GM18505 (cell line): ENCODE measurements at regions not wholly inside any gene's neighbourhood (a gene's known extent, or its start where the extent isn't known, plus 50 kb on each side); places are given as distances from the start of the nearest gene placed in this dataset.
A peak's percentile ranks its signal among the peaks of the same experiment; 100 is the strongest.

Experiments
- ATAC-seq: cut with Tn5 transposase; IDR thresholded peaks from one replicate; pipeline ENCODE4 v1.9.1; 2021; ENCODE audit not compliant: unreplicated experiment
- POLR2A ChIP-seq: IDR thresholded peaks from 4 replicates; pipeline ENCODE4 v1.6.1; 2011; ENCODE audit warnings: borderline replicate concordance; ENCODE audit not compliant: insufficient read depth, insufficient read length; ENCODE audit errors: extremely low read depth

DNA sequence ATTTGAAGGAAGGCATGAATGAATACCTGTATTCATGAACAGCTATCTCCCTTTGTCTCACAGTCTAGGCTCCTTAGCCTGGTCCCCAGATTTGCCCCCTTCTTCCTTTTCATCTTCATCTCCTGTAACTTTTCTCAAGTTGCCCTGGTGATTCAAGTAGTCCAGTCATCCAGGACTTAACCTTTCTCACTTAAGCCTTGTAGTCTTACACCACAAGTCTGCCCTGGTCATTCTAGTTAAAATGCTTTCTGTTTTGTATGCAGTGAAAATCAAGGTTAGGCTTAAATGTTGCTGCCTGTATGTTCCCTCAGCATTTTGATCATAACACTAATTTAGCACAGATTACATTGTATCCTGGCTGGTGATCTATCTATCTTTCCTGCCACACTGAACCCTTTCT is 58.5 kb upstream of the SLC7A11 start:
- no peak for ATAC-seq
- TF ChIP-seq POLR2A, result no peak

DNA sequence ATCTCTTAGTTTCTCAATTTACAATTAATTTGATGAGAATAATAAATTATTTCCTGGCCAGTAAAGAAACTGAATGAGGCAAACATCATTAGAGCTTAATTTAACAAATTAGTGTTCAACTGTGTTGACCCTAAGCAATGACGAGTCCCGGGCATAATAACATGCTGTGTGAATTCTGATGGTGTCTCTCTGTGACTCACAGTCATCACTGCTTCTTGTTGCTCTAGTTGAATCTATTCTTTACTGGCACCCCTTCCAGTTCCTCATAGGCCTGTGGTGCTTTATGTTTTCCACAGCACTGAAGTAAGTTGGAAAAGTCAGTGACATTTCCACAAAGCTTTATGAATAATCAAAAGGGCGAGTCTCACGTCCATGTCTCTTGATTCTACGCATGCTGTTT is 57.7 kb upstream of the SLC7A11 start:
- ATAC-seq, result no peak
- TF ChIP-seq POLR2A, result no peak

DNA sequence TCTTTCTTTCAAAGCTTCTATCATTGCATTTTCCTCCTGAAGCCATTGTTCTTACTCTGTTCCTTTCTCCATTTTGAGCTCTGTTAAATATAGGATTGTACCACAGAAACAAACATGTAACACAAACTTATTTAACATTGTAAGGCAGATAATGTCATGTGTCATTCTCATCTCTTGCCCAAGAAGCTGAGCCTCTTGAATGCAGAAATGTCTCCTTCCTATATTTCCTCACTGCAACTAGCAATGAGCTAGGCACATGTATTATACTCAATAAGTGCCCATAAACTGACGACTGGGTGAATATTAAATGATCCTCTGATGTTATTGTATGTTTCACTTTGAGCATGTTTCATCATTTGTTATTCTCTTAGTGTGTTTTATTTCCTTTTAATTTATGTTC is 56.7 kb upstream of the SLC7A11 start:
- no peak for ATAC-seq
- no peak for TF ChIP-seq POLR2A

DNA sequence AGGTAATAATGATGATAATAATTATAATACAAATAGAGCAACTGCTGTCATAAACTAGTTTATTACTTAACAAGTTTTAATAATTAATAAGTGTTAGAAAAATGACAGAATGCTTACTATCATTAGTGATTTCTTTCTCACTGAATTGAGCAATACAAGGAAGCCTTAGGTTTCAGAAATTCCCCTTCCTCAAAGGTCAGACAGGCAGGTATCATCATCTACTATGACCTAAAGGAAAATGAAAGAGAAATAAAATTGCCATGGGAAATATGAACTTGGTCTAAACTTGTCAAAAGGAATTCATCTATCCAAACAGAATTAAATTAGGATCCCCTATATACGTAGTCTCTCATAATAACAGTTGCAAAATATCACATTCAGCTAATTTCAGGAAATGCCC is 56.3 kb upstream of the SLC7A11 start:
- no peak for TF ChIP-seq POLR2A
- no peak for ATAC-seq

DNA sequence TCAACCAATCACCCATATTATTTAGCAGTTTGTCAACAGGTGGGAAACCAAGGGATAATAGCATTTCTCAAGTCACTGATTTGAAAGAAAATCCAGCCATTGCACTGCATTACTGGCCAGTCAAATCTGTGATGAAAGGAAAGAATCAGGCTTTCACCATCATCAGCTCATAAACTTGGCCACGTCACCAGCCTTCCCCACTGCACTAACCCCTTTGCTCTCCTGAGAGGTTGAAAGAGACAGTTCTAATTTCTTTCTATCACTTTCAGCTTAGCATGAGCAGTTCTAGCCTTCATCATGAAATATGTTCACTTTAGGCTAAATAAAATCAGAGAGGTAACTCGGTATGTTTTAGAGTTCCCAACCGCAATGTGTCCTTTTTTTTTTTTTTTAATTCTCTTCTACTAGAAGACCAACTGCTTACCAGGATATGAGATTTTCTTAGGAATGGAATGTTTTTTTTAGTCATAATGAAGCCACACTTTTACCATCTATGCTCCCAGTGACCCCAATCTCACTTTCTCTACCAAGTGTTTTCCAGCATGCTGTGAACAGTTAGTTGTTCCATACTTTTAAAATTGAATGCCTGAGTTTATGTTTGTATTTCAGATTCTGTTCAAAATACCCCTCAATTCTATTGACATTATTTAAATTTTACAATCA is 55.7 kb upstream of the SLC7A11 start:
- no peak for TF ChIP-seq POLR2A
- peak; percentile 93 for ATAC-seq

DNA sequence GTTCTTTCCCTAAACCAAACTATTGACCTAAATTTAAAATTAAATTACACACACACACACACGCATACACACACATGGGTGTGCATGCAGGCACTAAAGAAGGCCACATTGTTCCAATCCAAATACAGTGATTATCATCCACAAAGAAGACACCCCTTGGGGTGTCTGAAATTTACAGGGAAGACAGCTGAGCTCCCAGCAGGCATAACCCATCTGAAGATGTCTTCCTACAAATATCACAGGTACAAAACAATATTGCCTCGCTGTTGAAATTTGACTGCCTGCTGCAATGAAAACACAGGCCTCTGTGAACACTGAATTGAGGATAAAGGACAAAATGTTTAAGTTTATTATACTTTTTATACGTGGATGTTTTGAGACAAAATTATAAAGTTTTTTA is 50.2 kb upstream of the SLC7A11 start:
- no peak for TF ChIP-seq POLR2A
- ATAC-seq, result no peak
